ENCODE measurements at regions not wholly inside any gene's neighbourhood (a gene's known extent, or its start where the extent isn't known, plus 50 kb on each side); places are given as distances from the start of the nearest gene placed in this dataset.

DNA sequence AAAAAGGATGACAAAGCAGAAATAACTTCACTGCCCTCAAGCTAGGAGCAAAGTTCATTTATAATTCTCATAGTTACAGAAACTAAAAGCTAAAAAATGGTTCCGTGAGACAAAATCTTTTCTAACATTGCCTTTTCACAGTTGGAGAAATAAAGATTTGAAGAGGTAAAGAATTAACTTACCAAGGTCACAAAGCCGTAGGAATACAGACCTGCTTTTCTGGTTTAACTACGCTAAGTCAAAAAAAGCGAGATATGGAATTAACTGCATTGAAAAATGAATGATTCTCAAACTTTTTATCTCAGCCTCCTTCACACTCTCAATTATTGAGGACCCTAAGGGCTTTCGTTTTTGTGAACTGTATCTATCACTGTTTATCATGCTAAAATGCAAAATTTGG is 95.3 kb downstream of the SLC17A6 start:
- H3K79me2 ChIP-seq (ENCODE audit: control insufficient read depth, insufficient read depth, low read length) = no peaks in the 10 kb centered on the region
- H2AFZ ChIP-seq (ENCODE audit: insufficient read depth, low read depth, low read length, poor library complexity, severe bottlenecking) = no peak overlapping the region
- ATAC-seq (ENCODE audit: low read depth) = no peak
- Mint-ChIP-seq H3K4me3 (no peak overlapping the region), H3K9me3 (ENCODE audit: insufficient read depth) (peaks cover 3% of the 10 kb centered on the region), H3K27ac (no peak overlapping the region), H3K27me3 (peaks cover 19% of the 10 kb centered on the region), H3K4me1 (peaks cover 10% of the 10 kb centered on the region)
- peaks cover 0 to 5% (median 0%) of the 10 kb centered on the region in 3 donors for H3K9me3 ChIP-seq (ENCODE audit: control extremely low read depth in 1 of 3, control insufficient read depth in 2 of 3, insufficient read depth in 1 of 3, low read length in 2 of 3)
- H3K4me2 ChIP-seq (replicated peaks; ENCODE audit: low read depth, low read length, poor library complexity, severe bottlenecking) = no peak overlapping the region
- WGBS (ENCODE audit: insufficient coverage) = no CpG with 5 or more reads among the region's 5 CpGs
- H3K4me1 ChIP-seq (ENCODE audit: control insufficient read depth in 2 of 2, insufficient read depth in 2 of 2, low read length in 2 of 2) = peaks cover 0 to 4% of the 10 kb centered on the region in 2 donors
- no peak for DNase-seq
- POLR2A ChIA-PET = no interaction called here
- H4K20me1 ChIP-seq (ENCODE audit: control insufficient read depth, insufficient read depth, low read length, poor library complexity, severe bottlenecking) = no peaks in the 10 kb centered on the region
- TF ChIP-seq, protein P1, sequence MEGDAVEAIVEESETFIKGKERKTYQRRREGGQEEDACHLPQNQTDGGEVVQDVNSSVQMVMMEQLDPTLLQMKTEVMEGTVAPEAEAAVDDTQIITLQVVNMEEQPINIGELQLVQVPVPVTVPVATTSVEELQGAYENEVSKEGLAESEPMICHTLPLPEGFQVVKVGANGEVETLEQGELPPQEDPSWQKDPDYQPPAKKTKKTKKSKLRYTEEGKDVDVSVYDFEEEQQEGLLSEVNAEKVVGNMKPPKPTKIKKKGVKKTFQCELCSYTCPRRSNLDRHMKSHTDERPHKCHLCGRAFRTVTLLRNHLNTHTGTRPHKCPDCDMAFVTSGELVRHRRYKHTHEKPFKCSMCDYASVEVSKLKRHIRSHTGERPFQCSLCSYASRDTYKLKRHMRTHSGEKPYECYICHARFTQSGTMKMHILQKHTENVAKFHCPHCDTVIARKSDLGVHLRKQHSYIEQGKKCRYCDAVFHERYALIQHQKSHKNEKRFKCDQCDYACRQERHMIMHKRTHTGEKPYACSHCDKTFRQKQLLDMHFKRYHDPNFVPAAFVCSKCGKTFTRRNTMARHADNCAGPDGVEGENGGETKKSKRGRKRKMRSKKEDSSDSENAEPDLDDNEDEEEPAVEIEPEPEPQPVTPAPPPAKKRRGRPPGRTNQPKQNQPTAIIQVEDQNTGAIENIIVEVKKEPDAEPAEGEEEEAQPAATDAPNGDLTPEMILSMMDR (IDR thresholded peaks at IDR 0.05) = no peak
- no peak for TF ChIP-seq EZH2 (IDR thresholded peaks at IDR 0.05; ENCODE audit: borderline replicate concordance, insufficient read depth, low read depth, low read length, poor library complexity, severe bottlenecking)
- peaks cover 0 to 13% (median 3%) of the 10 kb centered on the region in 4 experiments for H3K27me3 ChIP-seq (replicated peaks in 1 of 4; ENCODE audit: control extremely low read depth in 1 of 4, control insufficient read depth in 3 of 4, insufficient read depth in 4 of 4, low read length in 3 of 4)
- H3K36me3 ChIP-seq (replicated peaks in 1 of 2; ENCODE audit: control extremely low read depth in 1 of 2, control insufficient read depth in 1 of 2, extremely low read depth in 1 of 2, insufficient read depth in 2 of 2, low read length in 1 of 2) = no peaks in the 10 kb centered on the region
- H3K27ac ChIP-seq (ENCODE audit: low read length in 2 of 2) = no peak overlapping the region
- CTCF ChIA-PET = no interaction called here
- H3K9ac ChIP-seq (ENCODE audit: low read length) = no peak overlapping the region
- no peak overlapping the region for H3K4me3 ChIP-seq (ENCODE audit: control extremely low read depth in 1 of 5, extremely low read depth in 1 of 5, insufficient read depth in 1 of 5, low read depth in 2 of 5, low read length in 4 of 5)
- intact Hi-C loops (cut with micrococcal nuclease) = no loop called here

DNA sequence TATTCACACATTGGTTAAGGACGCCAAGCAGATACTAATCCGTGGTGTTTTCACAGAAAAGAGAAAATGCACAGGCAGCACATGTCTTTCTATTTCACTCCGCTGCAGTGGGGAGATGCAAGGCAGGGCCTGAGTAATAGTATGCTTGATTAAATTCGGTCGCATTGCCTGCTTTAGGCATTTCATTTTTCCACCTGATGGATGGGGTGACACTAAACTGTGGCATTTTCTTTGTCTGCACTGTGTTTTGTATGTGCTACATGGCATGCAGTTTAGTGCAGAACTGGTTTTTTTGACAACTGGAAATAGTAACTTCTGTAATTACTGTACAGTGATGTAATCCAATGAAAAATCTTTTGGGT is 94.9 kb downstream of the SLC17A6 start:
- peaks cover 10% of the 10 kb centered on the region for H3K4me1 Mint-ChIP-seq
- WGBS (ENCODE audit: insufficient coverage) = 31% methylated on average over 5 of the region's 5 CpGs

More for the DNA sequence above, 94.9 kb downstream of the SLC17A6 start:
- Histone ChIP-seq H4K20me1 (ENCODE audit: control insufficient read depth, insufficient read depth, low read length, poor library complexity, severe bottlenecking) (no peaks in the 10 kb centered on the region), H2AFZ (ENCODE audit: insufficient read depth, low read depth, low read length, poor library complexity, severe bottlenecking) (no peak overlapping the region), H3K27me3 (replicated peaks in 1 of 4; ENCODE audit: control extremely low read depth in 1 of 4, control insufficient read depth in 3 of 4, insufficient read depth in 4 of 4, low read length in 3 of 4) (peaks cover 0 to 13% (median 3%) of the 10 kb centered on the region in 4 experiments), H3K4me1 (ENCODE audit: control insufficient read depth in 2 of 2, insufficient read depth in 2 of 2, low read length in 2 of 2) (peaks cover 0 to 4% of the 10 kb centered on the region in 2 donors), H3K4me2 (replicated peaks; ENCODE audit: low read depth, low read length, poor library complexity, severe bottlenecking) (no peak overlapping the region), H3K79me2 (ENCODE audit: control insufficient read depth, insufficient read depth, low read length) (no peaks in the 10 kb centered on the region), H3K27ac (ENCODE audit: low read length in 2 of 2) (no peak overlapping the region), H3K36me3 (replicated peaks in 1 of 2; ENCODE audit: control extremely low read depth in 1 of 2, control insufficient read depth in 1 of 2, extremely low read depth in 1 of 2, insufficient read depth in 2 of 2, low read length in 1 of 2) (no peaks in the 10 kb centered on the region), H3K9me3 (ENCODE audit: control extremely low read depth in 1 of 3, control insufficient read depth in 2 of 3, insufficient read depth in 1 of 3, low read length in 2 of 3) (peaks cover 0 to 5% (median 0%) of the 10 kb centered on the region in 3 donors), H3K9ac (ENCODE audit: low read length) (no peak overlapping the region), H3K4me3 (ENCODE audit: control extremely low read depth in 1 of 5, extremely low read depth in 1 of 5, insufficient read depth in 1 of 5, low read depth in 2 of 5, low read length in 4 of 5) (no peak overlapping the region)
- CTCF ChIA-PET = no interaction called here
- no peak for DNase-seq
- ATAC-seq (ENCODE audit: low read depth) = no peak
- Mint-ChIP-seq H3K9me3 (ENCODE audit: insufficient read depth) (peaks cover 3% of the 10 kb centered on the region), H3K27me3 (peaks cover 19% of the 10 kb centered on the region), H3K4me3 (peak overlapping the region; percentile 44), H3K27ac (no peak overlapping the region)
- no peak for TF ChIP-seq EZH2 (IDR thresholded peaks at IDR 0.05; ENCODE audit: borderline replicate concordance, insufficient read depth, low read depth, low read length, poor library complexity, severe bottlenecking)
- TF ChIP-seq, protein P1 (IDR thresholded peaks at IDR 0.05) = no peak
- POLR2A ChIA-PET = no interaction called here
- intact Hi-C loops (cut with micrococcal nuclease) = no loop called here

Measured in B cell (primary cell).